Ectodermal cell (in vitro differentiated cells): ENCODE measurements at regions not wholly inside any gene's neighbourhood (a gene's known extent, or its start where the extent isn't known, plus 50 kb on each side); places are given as distances from the start of the nearest gene placed in this dataset.

ENCODE experiments used
- H3K27ac ChIP-seq: 2 replicates; pipeline ENCODE4 v1.7.0; 2013; ENCODE audit warnings: mild to moderate bottlenecking, low read depth, low read length; ENCODE audit not compliant: insufficient read depth, poor library complexity, severe bottlenecking
- H3K27me3 ChIP-seq: 2 replicates; pipeline ENCODE4 v1.7.0; 2013; ENCODE audit warnings: mild to moderate bottlenecking, low read length; ENCODE audit not compliant: insufficient read depth, control insufficient read depth, poor library complexity, severe bottlenecking
- H3K36me3 ChIP-seq: one replicate; pipeline ENCODE4 v1.7.0; 2013; ENCODE audit warnings: low read length; ENCODE audit not compliant: control insufficient read depth, insufficient read depth
- H3K4me1 ChIP-seq: one replicate; pipeline ENCODE4 v1.7.0; 2013; ENCODE audit warnings: low read length; ENCODE audit not compliant: control insufficient read depth, insufficient read depth
- H3K4me3 ChIP-seq: 2 replicates; pipeline ENCODE4 v1.7.0; 2013; ENCODE audit warnings: low read depth, low read length, control low read depth; ENCODE audit not compliant: insufficient read depth
- H3K9me3 ChIP-seq: 2 replicates; pipeline ENCODE4 v1.7.0; 2013; ENCODE audit warnings: mild to moderate bottlenecking, low read length, moderate library complexity; ENCODE audit not compliant: control insufficient read depth
- WGBS, 2 experiments: methylation state at CpG; one replicate each; pipeline ENCODE4 v1.1.7; 2013; ENCODE audit warnings: missing lambda C conversion rate in 2 of 2; 5-methylcytosine and 5-hydroxymethylcytosine counted together

DNA sequence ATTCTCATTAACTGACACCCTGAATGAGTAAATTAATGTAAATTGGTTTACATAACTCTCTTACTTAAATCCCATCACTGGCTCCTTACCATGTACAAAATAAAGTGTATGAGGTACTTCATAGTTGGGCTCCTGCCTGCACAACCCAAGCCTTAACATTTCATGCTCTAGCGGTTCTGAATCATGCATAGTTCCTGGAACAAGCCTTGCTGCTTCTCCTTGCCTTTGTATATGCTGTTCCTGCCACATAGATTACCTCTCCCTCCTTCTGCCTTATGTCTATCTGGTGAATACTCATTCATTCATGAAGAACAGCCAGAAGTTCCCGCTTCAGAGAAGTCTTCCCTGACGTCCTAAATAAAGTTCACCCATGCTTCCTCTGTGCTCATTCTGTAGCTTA, 594.7 kb downstream of the SMARCA1 start:
- WGBS, 2 experiments, result 92 to 93% methylated on average over 1 to 2 of the region's 3 CpGs
- Histone ChIP-seq H3K27me3 (no peaks in the 10 kb centered on the region), H3K27ac (no peak overlapping the region), H3K36me3 (no peaks in the 10 kb centered on the region), H3K4me1 (no peaks in the 10 kb centered on the region), H3K4me3 (no peak overlapping the region), H3K9me3 (no peaks in the 10 kb centered on the region)

DNA sequence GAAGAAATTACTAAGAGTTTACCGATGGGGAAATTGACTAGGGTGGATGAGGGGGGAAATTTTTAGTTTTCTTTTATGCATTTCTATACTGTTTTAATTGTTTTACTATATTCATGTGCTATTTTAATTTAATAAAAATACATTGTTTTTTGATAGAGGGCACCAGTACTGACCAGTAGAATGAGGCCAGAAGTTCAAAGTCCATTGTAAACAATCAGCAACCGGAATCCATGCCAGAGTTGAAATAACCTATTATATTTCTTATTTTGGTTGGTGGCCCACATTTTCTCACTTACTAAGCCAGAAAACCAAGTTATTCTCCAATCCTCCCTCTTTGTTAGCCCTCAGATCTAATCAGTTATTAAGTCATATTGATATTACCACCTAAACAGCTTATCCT, 595.9 kb downstream of the SMARCA1 start:
- Histone ChIP-seq H3K9me3 (no peaks in the 10 kb centered on the region), H3K4me3 (no peak overlapping the region), H3K4me1 (no peaks in the 10 kb centered on the region), H3K27ac (no peak overlapping the region), H3K27me3 (no peaks in the 10 kb centered on the region), H3K36me3 (no peaks in the 10 kb centered on the region)
- WGBS, 2 experiments, result 100% methylated on average over 2 of the region's 2 CpGs; no CpG with 5 or more reads in 1 of the 2 experiments

DNA sequence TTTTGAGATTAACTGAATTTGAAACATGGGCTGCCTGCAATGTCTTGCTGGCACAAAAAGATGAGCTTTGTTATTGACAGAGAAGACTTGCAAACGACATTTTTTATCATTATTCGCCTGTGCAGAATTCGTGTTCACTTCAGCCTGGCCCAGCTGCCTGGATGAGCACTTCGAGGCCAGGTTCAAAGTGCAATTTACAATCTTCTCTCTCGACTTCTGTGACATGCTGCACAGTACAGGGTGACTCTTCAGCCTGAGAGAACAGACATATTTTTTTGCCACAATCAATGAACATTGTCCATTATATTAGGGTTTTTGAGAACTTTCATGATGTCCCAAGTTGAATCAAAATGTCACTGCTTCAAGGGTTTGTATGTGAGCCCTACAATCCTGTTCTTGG, 616.5 kb downstream of the SMARCA1 start:
- H3K9me3 ChIP-seq, result no peaks in the 10 kb centered on the region
- H3K36me3 ChIP-seq, result no peaks in the 10 kb centered on the region
- WGBS, 2 experiments, result 91% methylated on average over 5 of the region's 5 CpGs
- H3K4me3 ChIP-seq, result no peak overlapping the region
- H3K27ac ChIP-seq, result no peak overlapping the region
- no peaks in the 10 kb centered on the region for H3K4me1 ChIP-seq
- H3K27me3 ChIP-seq, result no peaks in the 10 kb centered on the region

DNA sequence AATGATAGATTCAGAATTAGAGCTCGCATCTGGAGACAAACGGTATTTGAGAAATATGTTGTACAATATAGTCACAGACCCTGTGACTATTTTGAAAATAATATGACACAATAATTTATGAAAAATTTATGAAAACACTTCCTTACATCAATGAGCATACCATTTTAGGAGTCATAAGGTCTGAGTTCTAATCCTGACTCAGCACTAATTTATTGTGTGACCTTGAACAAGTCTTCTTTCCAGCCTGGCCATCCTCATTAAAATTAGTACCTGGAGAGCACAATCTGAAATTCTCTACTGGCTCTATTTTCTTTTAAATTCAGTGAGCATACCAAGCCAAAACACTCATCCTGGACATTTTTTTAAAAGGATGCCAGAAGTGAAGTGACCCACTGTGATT, 622.3 kb downstream of the SMARCA1 start:
- H3K4me1 ChIP-seq, result no peaks in the 10 kb centered on the region
- H3K4me3 ChIP-seq, result no peak overlapping the region
- H3K27ac ChIP-seq, result no peak overlapping the region
- H3K27me3 ChIP-seq, result no peaks in the 10 kb centered on the region
- no CpG with 5 or more reads among the region's 2 CpGs for WGBS, 2 experiments
- no peaks in the 10 kb centered on the region for H3K9me3 ChIP-seq
- H3K36me3 ChIP-seq, result no peaks in the 10 kb centered on the region

DNA sequence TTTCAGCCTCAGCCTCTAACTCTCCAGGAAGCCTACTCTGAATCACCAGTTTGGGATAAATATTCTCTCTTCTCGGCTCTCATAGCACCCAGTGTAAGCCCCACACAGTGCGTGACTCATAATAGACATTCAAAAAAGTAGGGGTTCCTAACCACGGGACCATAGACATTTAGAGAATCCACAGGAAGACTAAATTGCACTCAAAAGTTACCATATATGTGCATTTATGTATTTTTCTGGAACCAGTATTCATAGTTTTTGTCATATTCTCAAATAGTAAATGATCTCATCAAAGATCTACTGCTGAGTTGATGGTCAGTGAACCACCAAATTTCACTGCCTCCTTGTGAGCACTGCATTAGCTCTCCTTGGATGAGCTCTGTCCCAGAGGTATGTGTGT, 625.7 kb downstream of the SMARCA1 start:
- no peaks in the 10 kb centered on the region for H3K27me3 ChIP-seq
- H3K36me3 ChIP-seq, result no peaks in the 10 kb centered on the region
- H3K4me1 ChIP-seq, result no peaks in the 10 kb centered on the region
- no peak overlapping the region for H3K27ac ChIP-seq
- 98% methylated on average over 2 of the region's 3 CpGs; no CpG with 5 or more reads in 1 of the 2 experiments for whole genome bisulfite sequencing, 2 experiments
- no peak overlapping the region for H3K4me3 ChIP-seq
- H3K9me3 ChIP-seq, result no peaks in the 10 kb centered on the region

DNA sequence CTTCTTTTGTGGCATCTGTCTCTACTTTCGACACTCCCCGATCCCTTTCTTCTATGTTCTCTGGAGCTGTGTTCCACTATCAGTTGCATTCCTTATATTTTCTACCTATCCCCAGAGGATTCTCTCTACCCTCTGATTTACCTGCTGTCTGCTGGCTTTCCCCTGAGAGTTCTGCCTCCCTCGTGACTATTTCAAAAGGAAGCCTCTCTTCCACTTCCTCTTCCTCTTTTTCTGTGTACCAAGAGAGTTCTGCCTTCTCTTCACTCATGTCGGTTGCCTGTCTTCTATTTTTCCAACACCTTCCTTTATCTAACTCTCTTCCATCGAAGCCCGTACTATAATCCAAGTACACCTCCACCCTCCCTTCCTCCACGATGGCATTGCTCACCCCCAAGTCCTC, 631.7 kb downstream of the SMARCA1 start:
- Histone ChIP-seq H3K27me3 (no peaks in the 10 kb centered on the region), H3K4me1 (no peaks in the 10 kb centered on the region), H3K27ac (no peak overlapping the region), H3K4me3 (no peak overlapping the region), H3K9me3 (no peaks in the 10 kb centered on the region), H3K36me3 (no peaks in the 10 kb centered on the region)
- 88 to 93% methylated on average over 7 of the region's 7 CpGs for WGBS, 2 experiments

DNA sequence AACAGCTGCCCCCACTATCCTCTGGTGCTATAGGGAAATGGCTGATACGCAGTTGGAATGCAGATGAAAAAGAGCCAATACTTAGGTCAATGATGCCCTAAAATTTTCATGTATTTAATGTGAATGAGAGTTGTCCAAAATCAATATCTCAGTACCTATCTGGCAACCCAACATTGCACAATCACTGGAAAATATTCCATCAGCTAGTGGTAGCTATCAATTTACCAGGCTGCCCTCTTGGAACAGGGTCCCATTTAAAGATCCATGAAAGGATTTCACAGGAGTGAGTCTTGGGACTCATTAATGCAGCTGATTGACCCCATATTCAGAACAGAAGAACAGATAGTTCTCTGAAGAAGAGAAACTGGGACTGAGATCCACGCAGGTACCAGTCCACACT, 638.9 kb downstream of the SMARCA1 start:
- Histone ChIP-seq H3K27me3 (no peaks in the 10 kb centered on the region), H3K4me3 (no peak overlapping the region), H3K4me1 (no peaks in the 10 kb centered on the region), H3K36me3 (no peaks in the 10 kb centered on the region), H3K9me3 (no peaks in the 10 kb centered on the region), H3K27ac (no peak overlapping the region)
- 94 to 100% methylated on average over 1 to 2 of the region's 2 CpGs for WGBS, 2 experiments

DNA sequence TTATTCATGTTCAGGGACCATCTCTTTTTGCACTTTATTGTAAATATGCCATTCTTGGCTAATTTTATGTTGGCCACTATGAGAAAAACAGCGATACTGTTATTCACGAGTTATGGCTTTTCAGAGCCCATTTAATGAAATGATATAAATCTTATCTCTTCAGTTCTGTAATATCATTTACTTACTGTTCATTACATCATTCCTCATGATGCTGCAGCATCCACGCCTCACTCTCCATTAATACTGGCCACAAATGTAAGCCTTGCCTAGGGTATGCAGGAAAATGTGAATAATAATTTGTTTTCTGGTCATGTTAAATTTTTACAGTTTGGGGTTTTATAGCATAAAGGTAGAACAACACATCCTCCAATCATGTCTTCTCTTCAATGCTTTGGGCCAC, 639.6 kb downstream of the SMARCA1 start:
- no peaks in the 10 kb centered on the region for H3K9me3 ChIP-seq
- 90% methylated on average over 3 of the region's 3 CpGs; no CpG with 5 or more reads in 1 of the 2 experiments for WGBS, 2 experiments
- H3K27me3 ChIP-seq, result no peaks in the 10 kb centered on the region
- no peak overlapping the region for H3K27ac ChIP-seq
- H3K36me3 ChIP-seq, result no peaks in the 10 kb centered on the region
- H3K4me1 ChIP-seq, result no peaks in the 10 kb centered on the region
- no peak overlapping the region for H3K4me3 ChIP-seq

DNA sequence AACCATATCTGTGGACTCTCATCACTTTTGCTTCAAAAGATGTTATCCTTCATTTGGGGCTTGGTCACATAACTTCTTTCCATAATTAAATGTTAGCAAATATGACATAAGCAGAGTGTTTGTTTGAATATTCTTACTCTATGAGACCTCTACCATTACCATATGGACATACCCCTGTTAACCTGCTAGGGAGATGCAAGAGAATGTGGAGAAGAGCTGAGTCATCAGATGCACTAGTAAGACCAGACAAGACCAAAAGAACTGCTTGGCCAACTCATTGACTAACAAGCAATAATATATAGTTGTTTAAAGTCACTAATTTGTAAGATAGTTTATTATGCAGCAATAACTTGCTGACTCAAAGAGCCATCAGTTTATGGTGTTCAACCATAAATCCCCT, 652.9 kb downstream of the SMARCA1 start:
- H3K4me1 ChIP-seq, result no peaks in the 10 kb centered on the region
- no peak overlapping the region for H3K27ac ChIP-seq
- no peak overlapping the region for H3K4me3 ChIP-seq
- no peaks in the 10 kb centered on the region for H3K36me3 ChIP-seq
- no peaks in the 10 kb centered on the region for H3K27me3 ChIP-seq
- H3K9me3 ChIP-seq, result no peaks in the 10 kb centered on the region

DNA sequence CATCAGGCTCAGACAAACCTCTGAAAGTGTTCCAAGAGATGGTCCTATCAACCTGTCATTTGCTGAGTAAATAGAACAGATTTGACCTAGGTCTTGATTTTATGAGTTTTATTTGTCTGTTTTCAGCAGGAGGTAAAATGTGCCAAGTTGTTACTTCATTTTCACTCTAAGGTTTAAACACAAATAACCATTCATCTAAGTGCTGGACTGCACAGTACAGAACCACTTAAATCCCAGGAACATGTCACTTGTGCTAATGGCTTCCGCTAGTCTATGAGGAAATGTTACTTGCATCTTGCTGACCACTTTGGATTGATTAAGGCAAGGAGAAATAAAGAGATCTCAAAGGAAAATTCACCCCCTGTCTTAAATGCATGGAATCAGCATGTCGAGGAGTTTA, 660.7 kb downstream of the SMARCA1 start:
- H3K27ac ChIP-seq, result no peak overlapping the region
- no peaks in the 10 kb centered on the region for H3K4me1 ChIP-seq
- H3K36me3 ChIP-seq, result no peaks in the 10 kb centered on the region
- no peaks in the 10 kb centered on the region for H3K9me3 ChIP-seq
- 93 to 100% methylated on average over 1 to 2 of the region's 2 CpGs for WGBS, 2 experiments
- H3K27me3 ChIP-seq, result no peaks in the 10 kb centered on the region
- no peak overlapping the region for H3K4me3 ChIP-seq

DNA sequence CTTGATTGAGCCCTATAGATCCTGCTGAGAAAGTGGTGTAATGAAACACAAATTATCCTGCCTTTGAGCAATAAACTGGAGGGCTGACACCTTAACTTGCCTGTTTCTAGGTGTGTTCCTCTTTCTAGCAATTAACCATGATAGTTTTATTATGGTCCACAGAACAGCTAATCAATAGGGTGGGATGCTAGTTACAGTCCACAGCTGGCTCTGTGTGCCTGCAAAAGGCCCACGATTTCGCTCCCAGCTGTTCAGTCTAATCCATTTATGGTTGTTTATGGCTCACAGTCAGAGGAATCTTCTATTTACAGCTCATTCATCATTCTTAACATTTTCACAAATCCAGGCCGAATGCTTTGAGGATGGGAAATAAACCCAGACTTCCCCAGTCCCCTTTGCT, 674.9 kb downstream of the SMARCA1 start:
- H3K4me1 ChIP-seq, result no peaks in the 10 kb centered on the region
- no peaks in the 10 kb centered on the region for H3K36me3 ChIP-seq
- no peaks in the 10 kb centered on the region for H3K27me3 ChIP-seq
- no peak overlapping the region for H3K4me3 ChIP-seq
- H3K27ac ChIP-seq, result no peak overlapping the region
- 83 to 94% methylated on average over 3 of the region's 3 CpGs for WGBS, 2 experiments
- no peaks in the 10 kb centered on the region for H3K9me3 ChIP-seq
